A549 (cell line): ENCODE measurements at regions not wholly inside any gene's neighbourhood (a gene's known extent, or its start where the extent isn't known, plus 50 kb on each side); places are given as distances from the start of the nearest gene placed in this dataset.

Source experiments
- ATAC-seq, 2 experiments: fragments of 200-7000 bp in 1 of 2; fragments of >200 bp in 1 of 2; cut with Nextera tagmentation in 1 of 2; cut with Tn5 transposase in 1 of 2; 3 replicates each; pipeline versions ENCODE4 v1.8.0 to v1.9.1; 2018 to 2020; ENCODE audit warnings: mild to moderate bottlenecking in 1 of 2, moderate library complexity in 1 of 2
- CTCF ChIA-PET: fragments of 300-600 bp; sonication (Branson Sonifier 250); formaldehyde crosslinking; extraction: SDS; loops from one replicate; lab custom pipeline; 2021; ENCODE audit warnings: antibody characterized with exemption, inconsistent platforms; lab: Yijun Ruan, JAX
- POLR2A ChIA-PET: fragments of 350-600 bp; formaldehyde crosslinking; extraction: SDS; loops from one replicate; lab custom pipeline; 2021; ENCODE audit warnings: antibody characterized with exemption, inconsistent platforms; lab: Yijun Ruan, JAX
- DNase-seq, 2 experiments: peaks; one replicate each; pipeline versions ENCODE4 v3.0.0 to v3.0.0-alpha.2; 2011 to 2016; ENCODE audit warnings: low read depth in 1 of 2, low spot score in 1 of 2
- FAIRE-seq: peaks from 2 replicates; lab custom pipeline; 2011; peaks lifted over from hg19 to GRCh38; lab: Jason Lieb, UNC
- H3K27ac ChIP-seq, 2 experiments: fragments of >200 bp; sonication (Bioruptor Twin); formaldehyde crosslinking; 3 replicates each; pipeline ENCODE4 v1.5.1; 2016 to 2017
- H3K4me1 ChIP-seq: fragments of >200 bp; sonication (Bioruptor Twin); formaldehyde crosslinking; 3 replicates; pipeline ENCODE4 v1.6.1; 2016
- H3K4me2 ChIP-seq: fragments of >200 bp; sonication (Bioruptor Twin); formaldehyde crosslinking; 3 replicates; pipeline ENCODE4 v1.6.1; 2016
- H3K4me3 ChIP-seq: fragments of >200 bp; sonication (Bioruptor Twin); formaldehyde crosslinking; 3 replicates; pipeline ENCODE4 v1.5.1; 2016
- H3K9me3 ChIP-seq: fragments of >200 bp; sonication (Bioruptor Twin); formaldehyde crosslinking; 3 replicates; pipeline ENCODE4 v1.6.1; 2016
- ATOH8 ChIP-seq: fragments of 250-450 bp; sonication (Bioruptor Pico); IDR thresholded peaks from 2 replicates; pipeline ENCODE4 v1.5.0; 2020; ENCODE audit warnings: low read depth, mild to moderate bottlenecking, moderate library complexity
- BCL3 ChIP-seq: fragments of >200 bp; sonication (Bioruptor Twin); formaldehyde crosslinking; IDR thresholded peaks from 3 replicates; pipeline ENCODE4 v1.6.1; 2016
- CBX2 ChIP-seq: fragments of 200-600 bp; sonication (generic); IDR thresholded peaks from 2 replicates; pipeline ENCODE4 v1.6.1; 2016; ENCODE audit warnings: low read depth, mild to moderate bottlenecking, borderline replicate concordance
- CEBPB ChIP-seq, 2 experiments: fragments of >200 bp in 1 of 2; sonication (Bioruptor Twin) in 1 of 2; formaldehyde crosslinking in 1 of 2; IDR thresholded peaks; 2 replicates each; pipeline ENCODE4 v1.6.1; 2012 to 2016
- E2F6 ChIP-seq: IDR thresholded peaks from 2 replicates; pipeline ENCODE4 v1.6.1; 2012; ENCODE audit warnings: low read depth, borderline replicate concordance
- EHF ChIP-seq: fragments of 250-450 bp; sonication (Bioruptor Pico); IDR thresholded peaks from 2 replicates; pipeline ENCODE4 v1.5.0; 2020; ENCODE audit warnings: mild to moderate bottlenecking
- EP300 ChIP-seq, 2 experiments: fragments of >200 bp; sonication (Bioruptor Twin); formaldehyde crosslinking; IDR thresholded peaks; 2 replicates in 1 of 2; 3 replicates in 1 of 2; pipeline ENCODE4 v1.6.1; 2016 to 2017
- ESRRA ChIP-seq: fragments of 150-350 bp; IDR thresholded peaks from 2 replicates; pipeline ENCODE4 v1.6.1; 2014; ENCODE audit warnings: mild to moderate bottlenecking, low read length, borderline replicate concordance
- HES2 ChIP-seq: fragments of >200 bp; sonication (Bioruptor Twin); formaldehyde crosslinking; IDR thresholded peaks from 2 replicates; pipeline ENCODE4 v1.6.1; 2016
- HEYL ChIP-seq: fragments of 250-450 bp; sonication (Bioruptor Pico); IDR thresholded peaks from 2 replicates; pipeline ENCODE4 v1.8.0; 2021; ENCODE audit warnings: mild to moderate bottlenecking, moderate library complexity
- HOXA7 ChIP-seq: fragments of 250-450 bp; sonication (Bioruptor Pico); IDR thresholded peaks from 2 replicates; pipeline ENCODE4 v1.5.0; 2020; ENCODE audit warnings: mild to moderate bottlenecking, moderate library complexity
- HOXB5 ChIP-seq: fragments of 250-450 bp; sonication (Bioruptor Pico); IDR thresholded peaks from 2 replicates; pipeline ENCODE4 v1.5.0; 2020; ENCODE audit warnings: mild to moderate bottlenecking, moderate library complexity
- KDM5A ChIP-seq: fragments of 200-600 bp; sonication (generic); IDR thresholded peaks from 2 replicates; pipeline ENCODE4 v1.6.1; 2016; ENCODE audit warnings: antibody characterized with exemption, mild to moderate bottlenecking
- MAFK ChIP-seq: fragments of 450-650 bp; IDR thresholded peaks from 2 replicates; pipeline ENCODE4 v1.6.1; 2014; ENCODE audit not compliant: partially characterized antibody
- MAX ChIP-seq: IDR thresholded peaks from 2 replicates; pipeline ENCODE4 v1.6.1; 2012
- MAZ ChIP-seq: fragments of 150-350 bp; IDR thresholded peaks from 2 replicates; pipeline ENCODE4 v1.6.1; 2014; ENCODE audit warnings: antibody characterized with exemption, low read depth, low read length, borderline replicate concordance
- NR3C1 ChIP-seq: fragments of >200 bp; sonication (Bioruptor Twin); formaldehyde crosslinking; IDR thresholded peaks from 3 replicates; pipeline ENCODE4 v1.6.1; 2017
- PHF8 ChIP-seq: fragments of 200-600 bp; sonication (generic); IDR thresholded peaks from 2 replicates; pipeline ENCODE4 v1.6.1; 2016; ENCODE audit warnings: low read depth, mild to moderate bottlenecking, antibody characterized with exemption, moderate library complexity, borderline replicate concordance
- POLR2AphosphoS2 ChIP-seq: conservative IDR thresholded peaks from 2 replicates; pipeline ENCODE4 v1.6.1; 2012; ENCODE audit warnings: low read length, improper control_type of control experiment, inconsistent platforms
- RAD21 ChIP-seq, 2 experiments: fragments of >200 bp in 1 of 2; sonication (Bioruptor Twin) in 1 of 2; formaldehyde crosslinking in 1 of 2; IDR thresholded peaks in 1 of 2; conservative IDR thresholded peaks in 1 of 2; 2 replicates in 1 of 2; 3 replicates in 1 of 2; pipeline ENCODE4 v1.6.1; 2012 to 2018; ENCODE audit warnings: inconsistent platforms in 1 of 2
- RARB ChIP-seq: fragments of 250-450 bp; sonication (Bioruptor Pico); IDR thresholded peaks from 2 replicates; pipeline ENCODE4 v1.8.0; 2021; ENCODE audit warnings: mild to moderate bottlenecking, moderate library complexity
- REST ChIP-seq: fragments of 200-600 bp; sonication (generic); IDR thresholded peaks from 2 replicates; pipeline ENCODE4 v1.6.1; 2016; ENCODE audit warnings: antibody characterized with exemption, mild to moderate bottlenecking, moderate library complexity
- SMC3 ChIP-seq: fragments of >200 bp; sonication (Bioruptor Twin); formaldehyde crosslinking; IDR thresholded peaks from 3 replicates; pipeline ENCODE4 v1.6.1; 2018; ENCODE audit warnings: inconsistent platforms
- WGBS: methylation state at CpG from one replicate; pipeline ENCODE4 v1.1.6; 2017; ENCODE audit errors: missing lambda C conversion rate; 5-methylcytosine and 5-hydroxymethylcytosine counted together

GRCh38 chr9:14535161-14535955 is 157.9 kb downstream of the ZDHHC21 start (continued):
- TF ChIP-seq MAZ = no peak
- no peak for TF ChIP-seq HOXA7 (CRISPR knock-in tag)
- TF ChIP-seq PHF8 = no peak
- TF ChIP-seq RARB = no peak
- TF ChIP-seq HES2 = no peak
- no peak for TF ChIP-seq KDM5A
- TF ChIP-seq SMC3 = no peak

GRCh38 chr9:14533867-14534640 is 159.2 kb downstream of the ZDHHC21 start:
- CTCF ChIA-PET = no interaction called here
- H3K4me2 ChIP-seq = no peak overlapping the region
- peaks cover 17% of the 10 kb centered on the region for H3K4me1 ChIP-seq
- ATAC-seq (no peak), DNase-seq (no peak), FAIRE-seq (no peak)
- no peaks in the 10 kb centered on the region for H3K9me3 ChIP-seq
- H3K27ac ChIP-seq = no peak overlapping the region
- POLR2A ChIA-PET = no interaction called here
- 81% methylated on average over 20 of the region's 20 CpGs for WGBS
- TF ChIP-seq ATOH8 = no peak
- TF ChIP-seq BCL3 = no peak
- no peak for TF ChIP-seq REST
- no peak for TF ChIP-seq CEBPB (IDR thresholded peaks at IDR 0.05)
- no peak for TF ChIP-seq MAFK
- no peak for TF ChIP-seq MAX
- no peak for TF ChIP-seq KDM5A
- no peak for TF ChIP-seq CBX2
- no peak for TF ChIP-seq ESRRA
- TF ChIP-seq NR3C1 = no peak
- TF ChIP-seq POLR2AphosphoS2 = no peak
- no peak for TF ChIP-seq RARB
- no peak for TF ChIP-seq HEYL
- no peak for TF ChIP-seq RAD21 (conservative IDR thresholded peaks at IDR 0.05 in 1 of 2, IDR thresholded peaks at IDR 0.05 in 1 of 2)
- TF ChIP-seq HOXB5 (CRISPR knock-in tag) = no peak
- no peak for TF ChIP-seq E2F6
- TF ChIP-seq EP300 (IDR thresholded peaks at IDR 0.05) = no peak
- TF ChIP-seq EHF (CRISPR knock-in tag) = no peak
- TF ChIP-seq, all 56 proteins: peak for 0
- no peak overlapping the region for H3K4me3 ChIP-seq
